Right kidney (tissue), 1 donor: ENCODE measurements at regions not wholly inside any gene's neighbourhood (a gene's known extent, or its start where the extent isn't known, plus 50 kb on each side); places are given as distances from the start of the nearest gene placed in this dataset.

Experiments
- DNase-seq: peaks from one replicate; pipeline ENCODE4 v3.0.0-alpha.2; 2016

- DNase-seq: no peak
Measured at GRCh38 chr16:85475691-85476300, 137.3 kb upstream of the GSE1 start.

- no peak for DNase-seq
Measured at GRCh38 chr16:85476389-85476788, 136.7 kb upstream of the GSE1 start.

GRCh38 chr16:85477801-85478363 is 135.2 kb upstream of the GSE1 start:
- no peak for DNase-seq

GRCh38 chr16:85479972-85480726 is 133.0 kb upstream of the GSE1 start:
- DNase-seq: peak; percentile 63

- no peak for DNase-seq
Measured at GRCh38 chr16:85480727-85481101, 132.4 kb upstream of the GSE1 start.

GRCh38 chr16:85481206-85481605 is 131.9 kb upstream of the GSE1 start:
- no peak for DNase-seq

GRCh38 chr16:85481738-85482137 is 131.4 kb upstream of the GSE1 start:
- no peak for DNase-seq

GRCh38 chr16:85483424-85483823 is 129.7 kb upstream of the GSE1 start:
- DNase-seq: no peak

- DNase-seq: no peak
Measured at GRCh38 chr16:85484347-85485300, 128.5 kb upstream of the GSE1 start.

- DNase-seq: no peak
Measured at GRCh38 chr16:85485379-85485778, 127.7 kb upstream of the GSE1 start.

- no peak for DNase-seq
Measured at GRCh38 chr16:85486256-85486915, 126.7 kb upstream of the GSE1 start.

- DNase-seq: no peak
Measured at GRCh38 chr16:85488414-85488813, 124.7 kb upstream of the GSE1 start.

- DNase-seq: no peak
Measured at GRCh38 chr16:85490407-85491057, 122.6 kb upstream of the GSE1 start.

- no peak for DNase-seq
Measured at GRCh38 chr16:85491058-85491771, 121.9 kb upstream of the GSE1 start.

GRCh38 chr16:85491798-85492294 is 121.3 kb upstream of the GSE1 start:
- DNase-seq: no peak

GRCh38 chr16:85492295-85492864 is 120.7 kb upstream of the GSE1 start:
- DNase-seq: no peak

- DNase-seq: no peak
Measured at GRCh38 chr16:85494315-85494714, 118.8 kb upstream of the GSE1 start.

- no peak for DNase-seq
Measured at GRCh38 chr16:85495259-85495658, 117.9 kb upstream of the GSE1 start.

- DNase-seq: no peak
Measured at GRCh38 chr16:85495823-85496538, 117.1 kb upstream of the GSE1 start.
